HEK293 (cell line): ENCODE measurements at regions not wholly inside any gene's neighbourhood (a gene's known extent, or its start where the extent isn't known, plus 50 kb on each side); places are given as distances from the start of the nearest gene placed in this dataset.
"Not testable (repeated sequence)": the region's sequence is repeated elsewhere in the genome, so short reads cannot be mapped to it uniquely, and the experiment has no call there.

Experiments used
- CTCF ChIA-PET: fragments of 350-600 bp; formaldehyde crosslinking; extraction: SDS; loops from one replicate; lab custom pipeline; 2021; ENCODE audit warnings: antibody characterized with exemption; lab: Yijun Ruan, JAX
- POLR2A ChIA-PET: fragments of 300-600 bp; formaldehyde crosslinking; extraction: SDS; loops from one replicate; lab custom pipeline; 2020; ENCODE audit warnings: antibody characterized with exemption, inconsistent platforms; lab: Yijun Ruan, JAX
- H3K27ac ChIP-seq: fragments of 200-500 bp; sonication (Bioruptor generic); 2 replicates; pipeline ENCODE4 v1.5.1; 2014; ENCODE audit warnings: low read depth, low read length, control low read depth, inconsistent platforms; ENCODE audit errors: extremely low read depth
- H3K36me3 ChIP-seq, 2 experiments: fragments of 200-500 bp in 1 of 2; sonication (Bioruptor generic) in 1 of 2; 1 replicate in 1 of 2; 2 replicates in 1 of 2; pipeline ENCODE4 v1.5.1; 2014 to 2017; ENCODE audit warnings: inconsistent platforms in 2 of 2, low read length in 2 of 2; ENCODE audit not compliant: control insufficient read depth in 2 of 2, insufficient read depth in 1 of 2
- H3K4me1 ChIP-seq: fragments of 200-500 bp; sonication (Bioruptor generic); 2 replicates; pipeline ENCODE4 v1.5.1; 2014; ENCODE audit warnings: mild to moderate bottlenecking, low read length, inconsistent platforms; ENCODE audit not compliant: control insufficient read depth, insufficient read depth
- H3K4me3 ChIP-seq: 2 replicates; pipeline ENCODE4 v1.5.1; 2011; ENCODE audit warnings: low read depth, mild to moderate bottlenecking, control low read depth, low read length, moderate library complexity
- H3K9me3 ChIP-seq: fragments of 200-500 bp; sonication (Bioruptor generic); 2 replicates; pipeline ENCODE4 v1.5.1; 2014; ENCODE audit warnings: low read depth, low read length, inconsistent platforms; ENCODE audit not compliant: control insufficient read depth, insufficient read depth
- SCRT1 ChIP-seq: fragments of 450-650 bp; formaldehyde crosslinking; IDR thresholded peaks from 2 replicates; pipeline ENCODE4 v1.5.1; 2016; ENCODE audit warnings: missing biosample characterization, missing genetic modification characterization, borderline replicate concordance
- SETDB1 ChIP-seq: IDR thresholded peaks from one replicate; pipeline ENCODE4 v1.6.1; 2017; ENCODE audit warnings: mild to moderate bottlenecking, low read length, moderate library complexity, mixed read lengths; ENCODE audit not compliant: insufficient read length
- SP2 ChIP-seq: fragments of 450-650 bp; formaldehyde crosslinking; IDR thresholded peaks from 2 replicates; pipeline ENCODE4 v1.5.1; 2016; ENCODE audit warnings: missing biosample characterization, missing genetic modification characterization
- TRIM28 ChIP-seq: IDR thresholded peaks from 2 replicates; pipeline ENCODE4 v1.6.1; 2011; ENCODE audit warnings: low read length, control low read depth, borderline replicate concordance
- ZBTB8A ChIP-seq: fragments of 450-650 bp; formaldehyde crosslinking; IDR thresholded peaks from 2 replicates; pipeline ENCODE4 v1.5.1; 2016; ENCODE audit warnings: missing biosample characterization, missing genetic modification characterization
- ZFHX2 ChIP-seq: fragments of 450-650 bp; formaldehyde crosslinking; conservative IDR thresholded peaks from 2 replicates; pipeline ENCODE4 v1.5.1; 2016; ENCODE audit warnings: missing biosample characterization, missing genetic modification characterization
- ZNF132 ChIP-seq: fragments of 450-650 bp; formaldehyde crosslinking; IDR thresholded peaks from 2 replicates; pipeline ENCODE4 v1.5.1; 2017; ENCODE audit warnings: missing biosample characterization, missing genetic modification characterization, borderline replicate concordance
- ZNF140 ChIP-seq: fragments of 450-650 bp; formaldehyde crosslinking; IDR thresholded peaks from 2 replicates; pipeline ENCODE4 v1.5.1; 2016; ENCODE audit warnings: missing biosample characterization, missing genetic modification characterization
- ZNF16 ChIP-seq: fragments of 450-650 bp; formaldehyde crosslinking; IDR thresholded peaks from 2 replicates; pipeline ENCODE4 v1.5.1; 2016; ENCODE audit warnings: low read depth, missing biosample characterization, missing genetic modification characterization
- ZNF239 ChIP-seq: fragments of 450-650 bp; formaldehyde crosslinking; IDR thresholded peaks from 2 replicates; pipeline ENCODE4 v1.5.1; 2016; ENCODE audit warnings: missing biosample characterization, missing genetic modification characterization
- ZNF248 ChIP-seq: fragments of 450-650 bp; formaldehyde crosslinking; IDR thresholded peaks from 2 replicates; pipeline ENCODE4 v1.5.1; 2017; ENCODE audit warnings: missing biosample characterization, missing genetic modification characterization
- ZNF274 ChIP-seq, 2 experiments: fragments of 200-500 bp in 1 of 2; fragments of 450-650 bp in 1 of 2; sonication (Bioruptor generic) in 1 of 2; formaldehyde crosslinking in 1 of 2; IDR thresholded peaks; 2 replicates each; pipeline versions ENCODE4 v1.5.1 to v1.6.1; 2014 to 2016; ENCODE audit warnings: borderline replicate concordance in 1 of 2, inconsistent platforms in 1 of 2, low read length in 1 of 2, missing biosample characterization in 1 of 2, missing genetic modification characterization in 1 of 2
- ZNF391 ChIP-seq: fragments of 450-650 bp; formaldehyde crosslinking; IDR thresholded peaks from 2 replicates; pipeline ENCODE4 v1.5.1; 2016; ENCODE audit warnings: low read depth, missing biosample characterization, missing genetic modification characterization, borderline replicate concordance
- ZNF561 ChIP-seq: fragments of 450-650 bp; IDR thresholded peaks from 2 replicates; pipeline ENCODE4 v1.5.1; 2018; ENCODE audit warnings: missing biosample characterization, missing genetic modification characterization, borderline replicate concordance
- ZNF600 ChIP-seq: fragments of 450-650 bp; formaldehyde crosslinking; IDR thresholded peaks from 2 replicates; pipeline ENCODE4 v1.5.1; 2016; ENCODE audit warnings: missing biosample characterization, missing genetic modification characterization
- ZNF626 ChIP-seq: fragments of 450-650 bp; sonication (Bioruptor Pico); formaldehyde crosslinking; IDR thresholded peaks from 2 replicates; pipeline ENCODE4 v1.5.1; 2018; ENCODE audit warnings: missing biosample characterization, missing genetic modification characterization, inconsistent platforms
- ZNF707 ChIP-seq: fragments of 450-650 bp; formaldehyde crosslinking; IDR thresholded peaks from 2 replicates; pipeline ENCODE4 v1.5.1; 2016; ENCODE audit warnings: missing biosample characterization, missing genetic modification characterization
- TF ChIP-seq, protein P1 (sequence below): fragments of 450-650 bp; formaldehyde crosslinking; optimal IDR thresholded peaks from 2 replicates; pipeline ENCODE3; 2016; ENCODE audit warnings: missing biosample characterization, mild to moderate bottlenecking, missing genetic modification characterization
- TF ChIP-seq, protein P2 (sequence below): fragments of 450-650 bp; formaldehyde crosslinking; conservative IDR thresholded peaks from 2 replicates; pipeline ENCODE4 v1.5.1; 2016; ENCODE audit warnings: low read depth, missing biosample characterization, missing genetic modification characterization

DNA sequence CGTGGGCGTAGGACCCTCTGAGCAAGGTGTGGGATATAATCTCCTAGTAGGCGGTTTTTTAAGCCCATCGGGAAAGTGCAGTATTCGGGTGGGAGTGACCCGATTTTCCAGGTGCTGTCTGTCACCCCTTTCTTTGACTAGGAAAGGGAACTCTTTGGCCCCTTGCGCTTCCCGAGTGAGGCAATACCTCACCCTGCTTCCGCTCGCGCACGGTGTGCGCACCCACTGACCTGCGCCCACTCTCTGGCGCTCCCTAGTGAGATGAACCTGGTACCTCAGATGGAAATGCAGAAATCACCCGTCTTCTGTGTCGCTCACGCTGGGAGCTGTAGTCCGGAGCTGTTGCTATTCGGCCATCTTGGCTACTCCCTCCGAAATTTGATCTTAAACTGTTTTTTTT, 955.9 kb upstream of the POU3F4 start:
- POLR2A ChIA-PET, H3K27ac ChIP-seq, H3K4me3 ChIP-seq, CTCF ChIA-PET, H3K36me3 ChIP-seq, H3K4me1 ChIP-seq: not testable (repeated sequence)
- H3K9me3 ChIP-seq = peaks cover 14% of the 10 kb centered on the region
- TF ChIP-seq, protein P1, sequence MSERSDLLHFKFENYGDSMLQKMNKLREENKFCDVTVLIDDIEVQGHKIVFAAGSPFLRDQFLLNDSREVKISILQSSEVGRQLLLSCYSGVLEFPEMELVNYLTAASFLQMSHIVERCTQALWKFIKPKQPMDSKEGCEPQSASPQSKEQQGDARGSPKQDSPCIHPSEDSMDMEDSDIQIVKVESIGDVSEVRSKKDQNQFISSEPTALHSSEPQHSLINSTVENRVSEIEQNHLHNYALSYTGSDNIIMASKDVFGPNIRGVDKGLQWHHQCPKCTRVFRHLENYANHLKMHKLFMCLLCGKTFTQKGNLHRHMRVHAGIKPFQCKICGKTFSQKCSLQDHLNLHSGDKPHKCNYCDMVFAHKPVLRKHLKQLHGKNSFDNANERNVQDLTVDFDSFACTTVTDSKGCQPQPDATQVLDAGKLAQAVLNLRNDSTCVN (tag by site-specific recombination) = peak; percentile 40

DNA sequence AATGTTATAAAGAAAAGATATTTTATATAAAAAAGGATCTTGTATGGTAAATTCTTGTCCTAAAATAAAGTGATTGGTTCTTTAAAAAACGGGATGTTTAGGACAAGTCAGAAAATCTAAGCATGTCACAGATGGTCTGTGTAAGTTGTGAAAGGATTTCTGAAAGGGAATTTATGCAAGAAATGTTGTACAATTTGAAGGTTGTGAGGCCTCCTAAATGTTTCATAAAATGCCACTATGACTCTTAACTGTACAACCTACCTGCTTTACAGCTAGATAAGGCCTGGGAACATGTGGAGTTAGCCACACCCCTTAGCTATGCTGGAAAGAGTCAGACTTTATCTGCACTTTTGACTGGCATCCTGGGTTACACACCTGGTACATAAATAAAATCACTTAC, 951.5 kb upstream of the POU3F4 start:
- Histone ChIP-seq H3K36me3 (no peaks in the 10 kb centered on the region; a peak in 1 of 3 replicates), H3K4me1 (no peaks in the 10 kb centered on the region), H3K9me3 (peaks cover 17% of the 10 kb centered on the region), H3K4me3 (no peak overlapping the region), H3K27ac (no peak overlapping the region)
- ChIA-PET CTCF (no interaction called here), POLR2A (no interaction called here)
- TF ChIP-seq ZNF561 (tag by site-specific recombination) (no peak), SETDB1 (peak; percentile 90), ZFHX2 (tag by site-specific recombination) (no peak), TRIM28 (peak; percentile 88; the same call in 1 of the 2 replicates), ZNF707 (no peak), ZNF600 (tag by site-specific recombination) (no peak), ZNF16 (tag by site-specific recombination) (no peak)

DNA sequence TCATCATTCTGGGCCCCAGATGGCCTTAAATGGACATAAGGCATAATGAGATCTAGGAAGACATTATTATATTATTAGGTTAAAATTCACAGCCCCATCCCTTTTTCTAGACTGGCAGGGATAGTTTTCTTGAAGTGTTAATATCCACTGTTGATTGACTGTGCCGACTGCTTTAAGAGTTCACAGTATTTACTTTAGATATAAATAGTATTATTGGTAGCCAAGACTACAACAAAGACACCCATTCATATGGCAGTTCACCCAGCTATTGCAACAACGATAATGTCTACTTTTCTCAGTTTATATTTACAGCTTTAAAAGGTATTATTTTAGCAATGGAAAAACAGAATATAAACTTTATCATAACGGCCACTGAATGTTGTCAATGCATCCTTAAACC, 922.2 kb upstream of the POU3F4 start:
- no peak overlapping the region for H3K4me3 ChIP-seq
- TF ChIP-seq ZNF239 (tag by site-specific recombination) (no peak), ZNF248 (tag by site-specific recombination) (no peak), ZBTB8A (tag by site-specific recombination) (no peak)
- no peaks in the 10 kb centered on the region for H3K4me1 ChIP-seq
- no peaks in the 10 kb centered on the region; the same call in 1 of the 2 replicates for H3K9me3 ChIP-seq
- CTCF ChIA-PET = no interaction called here
- POLR2A ChIA-PET = no interaction called here
- no peaks in the 10 kb centered on the region for H3K36me3 ChIP-seq
- H3K27ac ChIP-seq = no peak overlapping the region

DNA sequence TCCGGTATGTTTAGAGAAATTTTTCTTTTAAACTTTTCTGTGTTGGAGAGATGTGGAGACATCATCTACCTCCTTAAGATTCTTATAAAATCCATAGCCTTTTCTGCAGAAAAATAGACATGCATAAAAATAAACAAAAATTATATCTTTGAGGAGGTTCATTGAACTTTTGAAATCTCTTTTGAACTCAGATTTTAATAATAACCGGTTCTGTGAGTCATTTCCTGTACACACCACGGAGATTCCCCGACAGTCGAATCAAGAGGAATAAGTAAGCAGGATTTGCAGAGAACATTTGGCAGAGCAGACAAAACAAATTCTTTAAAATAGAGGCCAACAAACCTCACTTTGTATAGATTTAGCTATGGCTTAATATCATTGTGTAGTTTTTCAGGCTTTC, 918.7 kb upstream of the POU3F4 start:
- CTCF ChIA-PET = no interaction called here
- TF ChIP-seq ZNF140 (tag by site-specific recombination) (no peak), ZNF132 (tag by site-specific recombination) (no peak), SCRT1 (tag by site-specific recombination) (no peak), ZNF239 (tag by site-specific recombination) (no peak), SETDB1 (no peak), ZNF274 (IDR thresholded peaks at IDR 0.05; ENCODE audit: low read length) (no peak), ZNF274 (tag by site-specific recombination; IDR thresholded peaks at IDR 0.05; ENCODE audit: borderline replicate concordance) (no peak), ZNF626 (tag by site-specific recombination) (no peak), SP2 (tag by site-specific recombination) (no peak), ZNF391 (no peak)
- TF ChIP-seq, protein P2, sequence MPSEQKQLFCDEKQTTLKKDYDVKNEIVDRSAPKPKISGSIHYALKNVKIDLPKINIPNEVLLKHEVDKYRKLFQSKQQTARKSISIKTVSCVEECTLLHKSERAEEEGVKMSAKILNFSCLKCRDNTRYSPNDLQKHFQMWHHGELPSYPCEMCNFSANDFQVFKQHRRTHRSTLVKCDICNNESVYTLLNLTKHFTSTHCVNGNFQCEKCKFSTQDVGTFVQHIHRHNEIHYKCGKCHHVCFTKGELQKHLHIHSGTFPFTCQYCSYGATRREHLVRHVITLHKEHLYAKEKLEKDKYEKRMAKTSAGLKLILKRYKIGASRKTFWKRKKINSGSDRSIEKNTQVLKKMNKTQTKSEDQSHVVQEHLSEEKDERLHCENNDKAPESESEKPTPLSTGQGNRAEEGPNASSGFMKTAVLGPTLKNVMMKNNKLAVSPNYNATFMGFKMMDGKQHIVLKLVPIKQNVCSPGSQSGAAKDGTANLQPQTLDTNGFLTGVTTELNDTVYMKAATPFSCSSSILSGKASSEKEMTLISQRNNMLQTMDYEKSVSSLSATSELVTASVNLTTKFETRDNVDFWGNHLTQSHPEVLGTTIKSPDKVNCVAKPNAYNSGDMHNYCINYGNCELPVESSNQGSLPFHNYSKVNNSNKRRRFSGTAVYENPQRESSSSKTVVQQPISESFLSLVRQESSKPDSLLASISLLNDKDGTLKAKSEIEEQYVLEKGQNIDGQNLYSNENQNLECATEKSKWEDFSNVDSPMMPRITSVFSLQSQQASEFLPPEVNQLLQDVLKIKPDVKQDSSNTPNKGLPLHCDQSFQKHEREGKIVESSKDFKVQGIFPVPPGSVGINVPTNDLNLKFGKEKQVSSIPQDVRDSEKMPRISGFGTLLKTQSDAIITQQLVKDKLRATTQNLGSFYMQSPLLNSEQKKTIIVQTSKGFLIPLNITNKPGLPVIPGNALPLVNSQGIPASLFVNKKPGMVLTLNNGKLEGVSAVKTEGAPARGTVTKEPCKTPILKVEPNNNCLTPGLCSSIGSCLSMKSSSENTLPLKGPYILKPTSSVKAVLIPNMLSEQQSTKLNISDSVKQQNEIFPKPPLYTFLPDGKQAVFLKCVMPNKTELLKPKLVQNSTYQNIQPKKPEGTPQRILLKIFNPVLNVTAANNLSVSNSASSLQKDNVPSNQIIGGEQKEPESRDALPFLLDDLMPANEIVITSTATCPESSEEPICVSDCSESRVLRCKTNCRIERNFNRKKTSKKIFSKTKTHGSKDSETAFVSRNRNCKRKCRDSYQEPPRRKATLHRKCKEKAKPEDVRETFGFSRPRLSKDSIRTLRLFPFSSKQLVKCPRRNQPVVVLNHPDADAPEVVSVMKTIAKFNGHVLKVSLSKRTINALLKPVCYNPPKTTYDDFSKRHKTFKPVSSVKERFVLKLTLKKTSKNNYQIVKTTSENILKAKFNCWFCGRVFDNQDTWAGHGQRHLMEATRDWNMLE (tag by site-specific recombination) = no peak
- Histone ChIP-seq H3K9me3 (no peaks in the 10 kb centered on the region; the same call in none of the 2 replicates), H3K27ac (no peak overlapping the region), H3K36me3 (no peaks in the 10 kb centered on the region), H3K4me3 (no peak overlapping the region), H3K4me1 (no peaks in the 10 kb centered on the region)
- POLR2A ChIA-PET = no interaction called here
